Right lobe of liver (tissue), 6 donors: ENCODE measurements at regions not wholly inside any gene's neighbourhood (a gene's known extent, or its start where the extent isn't known, plus 50 kb on each side); places are given as distances from the start of the nearest gene placed in this dataset.

Experiments
- ATAC-seq, 4 donors: fragments of 200-7000 bp; cut with Tn5 transposase; one replicate each; pipeline ENCODE4 v1.9.1; 2020; ENCODE audit warnings: mild to moderate bottlenecking in 4 of 4, moderate library complexity in 4 of 4
- DNase-seq, 3 donors: peaks; one replicate each; pipeline ENCODE4 v3.0.0-alpha.2; 2020
- H3K27ac ChIP-seq, 3 donors: fragments of 200-600 bp; one replicate each; pipeline ENCODE4 v1.8.0; 2022
- H3K27me3 ChIP-seq, 2 donors: fragments of 200-600 bp; one replicate each; pipeline ENCODE4 v1.8.0; 2022
- H3K36me3 ChIP-seq, 4 donors: fragments of 200-600 bp; sonication (generic) in 1 of 4; one replicate each; pipeline versions ENCODE4 v1.5.1 to v1.8.0; 2017 to 2022; ENCODE audit warnings: control low read depth in 1 of 4
- H3K4me1 ChIP-seq, 4 donors: fragments of 200-600 bp; sonication (generic) in 1 of 4; one replicate each; pipeline versions ENCODE4 v1.5.1 to v1.8.0; 2017 to 2022; ENCODE audit warnings: control low read depth in 1 of 4
- H3K4me3 ChIP-seq, 3 donors: fragments of 200-600 bp; one replicate each; pipeline ENCODE4 v1.8.0; 2022
- H3K9me3 ChIP-seq, 4 donors: fragments of 200-600 bp; sonication (generic) in 1 of 4; one replicate each; pipeline versions ENCODE4 v1.5.1 to v1.8.0; 2017 to 2022; ENCODE audit warnings: control low read depth in 1 of 4
- CTCF ChIP-seq, 4 donors: fragments of 200-600 bp in 3 of 4; fragments of 450-650 bp in 1 of 4; IDR thresholded peaks; one replicate each; pipeline versions ENCODE4 v1.5.1 to v1.8.0; 2016 to 2022; ENCODE audit warnings: antibody characterized with exemption in 4 of 4, mild to moderate bottlenecking in 2 of 4
- POLR2A ChIP-seq: fragments of 450-650 bp; IDR thresholded peaks from one replicate; pipeline ENCODE4 v1.6.1; 2017; ENCODE audit warnings: antibody characterized with exemption, mild to moderate bottlenecking
- WGBS: methylation state at CpG from one replicate; pipeline ENCODE4 v1.1.6; 2018; ENCODE audit warnings: low coverage, low lambda C conversion rate; ENCODE audit not compliant: insufficient coverage; ENCODE audit errors: missing lambda C conversion rate; 5-methylcytosine and 5-hydroxymethylcytosine counted together
- intact Hi-C, 2 donors: fragments of 100-400 bp; cut with DNase I; formaldehyde crosslinking; loops; one replicate each; pipeline versions ENCODE4 v1.11.2 to v1.14.1; 2022
- donor health status: DM: no; HTN: yes; CAD: no.
- donor health status: DM: no; HTN: no; CAD: no.
- donor health status: DM: no; HTN: no; CAD: no.
- donor health status: DM: no; HTN: yes; CAD: no.
- donor health status: DM: no; HTN: yes; CAD: no.

- H3K27me3 ChIP-seq = no peaks in the 10 kb centered on the region
- peak overlapping the region in 2 of 3 donors; percentile 1 to 29 for H3K27ac ChIP-seq
- H3K4me1 ChIP-seq = peaks cover 0 to 12% (median 0%) of the 10 kb centered on the region in 4 donors
- intact Hi-C loops = no loop called here
- H3K36me3 ChIP-seq = no peaks in the 10 kb centered on the region
- TF ChIP-seq CTCF (IDR thresholded peaks at IDR 0.05) = no peak
- no peak for TF ChIP-seq POLR2A
- no peak overlapping the region for H3K4me3 ChIP-seq
- no peaks in the 10 kb centered on the region for H3K9me3 ChIP-seq
- 52% methylated on average over 6 of the region's 6 CpGs for WGBS
- DNase-seq (no peak), ATAC-seq (peak; percentile 50 to 78 (median 68))
Measured at GRCh38 chr5:52709167-52709925, 78.4 kb upstream of the ITGA1 start.

- intact Hi-C loops = no loop called here
Measured at GRCh38 chr5:52710310-52710971, 77.3 kb upstream of the ITGA1 start.

GRCh38 chr5:52710972-52711596, 76.6 kb upstream of the ITGA1 start:
- TF ChIP-seq CTCF (IDR thresholded peaks at IDR 0.05) (no peak), POLR2A (no peak)
- 43% methylated on average over 2 of the region's 2 CpGs for WGBS
- Histone ChIP-seq H3K36me3 (no peaks in the 10 kb centered on the region), H3K4me1 (peaks cover 0 to 12% (median 0%) of the 10 kb centered on the region in 4 donors), H3K27ac (peak overlapping the region in 1 of 3 donors; percentile 9), H3K9me3 (no peaks in the 10 kb centered on the region), H3K27me3 (no peaks in the 10 kb centered on the region), H3K4me3 (no peak overlapping the region)
- DNase-seq (no peak), ATAC-seq (peak; percentile 33 to 74 (median 52))
- intact Hi-C loops = no loop called here

More at GRCh38 chr5:52710310-52710971, 77.3 kb upstream of the ITGA1 start:
- DNase-seq (no peak), ATAC-seq (peak in 3 of 4 donors; percentile 18 to 41 (median 40))
- WGBS = 39% methylated on average over 2 of the region's 2 CpGs
- H3K4me1 ChIP-seq = peaks cover 0 to 12% (median 0%) of the 10 kb centered on the region in 4 donors
- TF ChIP-seq CTCF (IDR thresholded peaks at IDR 0.05) = no peak
- TF ChIP-seq POLR2A = no peak
- H3K9me3 ChIP-seq = no peaks in the 10 kb centered on the region
- no peaks in the 10 kb centered on the region for H3K36me3 ChIP-seq
- H3K27me3 ChIP-seq = no peaks in the 10 kb centered on the region
- peak overlapping the region in 2 of 3 donors; percentile 9 to 29 for H3K27ac ChIP-seq
- no peak overlapping the region for H3K4me3 ChIP-seq

- DNase-seq (no peak), ATAC-seq (no peak)
- no peak for TF ChIP-seq CTCF (IDR thresholded peaks at IDR 0.05)
- no peak for TF ChIP-seq POLR2A
- peaks cover 0 to 12% (median 0%) of the 10 kb centered on the region in 4 donors for H3K4me1 ChIP-seq
- intact Hi-C loops = no loop called here
- no peak overlapping the region for H3K27ac ChIP-seq
- H3K36me3 ChIP-seq = no peaks in the 10 kb centered on the region
- no peaks in the 10 kb centered on the region for H3K27me3 ChIP-seq
- no peak overlapping the region for H3K4me3 ChIP-seq
- WGBS = 71% methylated on average over 2 of the region's 2 CpGs
- H3K9me3 ChIP-seq = no peaks in the 10 kb centered on the region
Measured at GRCh38 chr5:52712354-52712753, 75.4 kb upstream of the ITGA1 start.
